T-helper 1 cell (primary cell): ENCODE measurements at regions not wholly inside any gene's neighbourhood (a gene's known extent, or its start where the extent isn't known, plus 50 kb on each side); places are given as distances from the start of the nearest gene placed in this dataset.
"Not testable (repeated sequence)": the region's sequence is repeated elsewhere in the genome, so short reads cannot be mapped to it uniquely, and the experiment has no call there.

ENCODE experiments used
- DNase-seq, 5 donors: peaks; one replicate each; pipeline ENCODE4 v3.0.0-alpha.2; 2012 to 2020

DNA sequence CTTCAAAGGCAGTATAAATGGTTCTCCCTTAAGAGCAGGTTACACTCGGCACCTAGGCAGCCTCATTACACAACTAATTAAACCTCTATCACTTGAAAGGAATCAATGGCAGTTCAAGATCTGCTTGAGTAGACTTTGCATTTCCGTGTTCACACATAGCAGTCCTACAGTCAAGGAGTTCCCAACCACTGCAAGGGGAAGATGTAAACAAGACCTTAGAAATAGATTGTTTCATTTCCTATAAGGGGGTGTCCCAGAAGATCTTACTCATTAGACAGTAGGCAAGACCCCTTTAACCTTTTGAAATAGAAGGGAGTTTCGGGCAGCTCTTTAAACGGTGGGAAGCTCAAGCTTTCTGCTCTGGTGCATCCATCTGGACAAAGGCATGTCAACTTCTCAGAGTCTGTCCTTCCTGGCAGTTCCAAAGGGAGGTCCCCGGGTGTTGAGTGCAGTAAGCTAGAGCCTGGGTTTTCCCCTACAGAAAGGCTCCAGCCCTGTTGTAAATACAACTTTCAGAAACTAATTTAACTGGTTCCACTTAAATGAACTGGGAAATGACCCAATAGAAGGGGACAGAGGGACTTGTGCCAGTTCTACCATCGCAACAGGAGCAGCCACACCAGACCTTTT lies 150.8 kb downstream of the RBMX2 start:
- DNase-seq: no peak

DNA sequence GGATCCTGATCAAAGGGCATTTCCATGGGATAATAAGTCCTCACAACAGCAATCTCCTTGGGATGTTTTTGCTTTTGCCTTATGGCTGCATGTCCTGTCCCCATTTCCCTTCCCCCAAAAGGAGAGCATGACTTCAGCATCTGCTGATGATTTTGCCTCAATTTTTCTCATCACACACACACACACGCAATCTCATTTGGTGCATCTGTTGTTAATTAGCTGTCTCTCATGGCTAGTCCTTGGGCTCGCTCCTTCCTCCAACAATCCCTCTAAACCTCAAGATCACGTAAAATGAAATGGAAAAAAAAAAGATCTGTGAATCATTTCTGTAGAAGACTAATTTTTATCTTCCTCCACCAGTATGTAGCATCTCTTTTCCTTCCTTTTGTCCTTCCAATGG lies 153.6 kb downstream of the RBMX2 start:
- DNase-seq: no peak

DNA sequence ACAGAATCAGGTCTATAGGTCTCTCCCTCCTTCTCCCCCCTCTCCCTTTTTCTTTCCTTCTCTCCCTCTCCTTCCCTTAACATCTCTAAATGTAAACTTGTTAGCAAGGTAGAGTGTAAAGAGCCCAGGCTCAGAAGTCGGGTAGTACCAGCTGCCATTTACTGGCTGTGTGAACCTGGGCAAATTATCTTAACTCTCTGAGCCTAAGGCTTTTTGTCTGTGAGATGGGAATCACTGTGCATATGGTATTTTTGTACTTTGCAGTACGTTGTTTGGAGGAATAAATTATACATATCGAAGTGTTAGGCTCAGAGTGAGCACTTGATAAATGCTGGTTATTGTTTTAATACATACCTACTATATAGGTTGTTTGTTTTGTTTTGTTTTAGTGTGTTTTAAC lies 154.0 kb downstream of the RBMX2 start:
- DNase-seq: no peak

GRCh38 chrX:130556951-130557350 lies 155.2 kb downstream of the RBMX2 start:
- no peak for DNase-seq

- no peak for DNase-seq
These were observed 158.8 kb downstream of the RBMX2 start for GRCh38 chrX:130560544-130560943.

GRCh38 chrX:130561930-130562329 lies 160.1 kb downstream of the RBMX2 start:
- DNase-seq: no peak

GRCh38 chrX:130563476-130563875 lies 161.7 kb downstream of the RBMX2 start:
- DNase-seq: no peak

- DNase-seq: no peak
These were observed 164.4 kb downstream of the RBMX2 start for GRCh38 chrX:130566028-130566683.

GRCh38 chrX:130573030-130573429 lies 171.2 kb downstream of the RBMX2 start:
- not testable (repeated sequence) for DNase-seq
